ENCODE measurements at regions not wholly inside any gene's neighbourhood (a gene's known extent, or its start where the extent isn't known, plus 50 kb on each side); places are given as distances from the start of the nearest gene placed in this dataset.

DNA sequence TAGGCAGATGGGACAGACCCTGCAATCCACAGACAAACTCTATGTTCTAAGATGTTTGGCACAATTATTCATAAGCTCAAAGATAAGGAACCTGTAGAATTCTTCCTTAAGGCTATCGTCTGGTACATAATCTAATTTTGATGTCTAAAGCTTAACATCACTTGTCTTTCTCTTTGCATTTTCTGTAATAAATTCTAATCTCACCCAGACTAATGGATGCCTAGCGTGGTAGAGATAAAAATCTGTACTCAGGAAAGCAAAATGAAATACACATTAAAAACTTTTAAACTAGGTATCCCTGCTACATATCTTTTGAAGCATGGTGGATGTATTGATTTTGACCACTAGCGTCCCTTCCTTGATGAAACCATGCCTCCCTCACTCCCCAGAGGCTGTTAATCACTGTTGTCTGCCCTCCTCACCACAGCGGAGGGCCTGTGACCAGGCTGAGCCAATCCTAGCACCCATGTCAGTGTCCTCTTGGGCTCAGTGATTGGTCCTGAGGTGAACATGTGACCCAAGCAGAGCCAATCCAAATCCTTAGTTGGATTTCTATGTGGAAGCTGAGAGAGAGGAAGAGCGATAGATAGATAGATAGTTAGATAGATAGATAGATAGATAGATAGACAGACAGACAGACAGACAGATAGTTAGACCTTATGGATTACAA, 82.2 kb upstream of the GRK3 start:
- peaks cover 7% of the 10 kb centered on the region; the same call in 2 of the 3 replicates for H3K9me3 Mint-ChIP-seq
- peaks cover 64% of the 10 kb centered on the region for H3K36me3 Mint-ChIP-seq (ENCODE audit: low read depth)
- H3K4me1 Mint-ChIP-seq, result no peaks in the 10 kb centered on the region
- no peaks in the 10 kb centered on the region; the same call in 1 of the 2 replicates for H4K20me1 ChIP-seq (replicated peaks; ENCODE audit: insufficient read depth)
- DNase-seq (ENCODE audit: low spot score), result peak; percentile 31
- H3K27ac Mint-ChIP-seq, result no peak overlapping the region
- H3K4me3 Mint-ChIP-seq, result no peak overlapping the region
- no peaks in the 10 kb centered on the region for H3F3A ChIP-seq (replicated peaks; ENCODE audit: low read depth)
- H3K4me3 ChIP-seq, result no peak overlapping the region
- H3K27me3 Mint-ChIP-seq (ENCODE audit: insufficient read depth, low read depth, poor library complexity), result peaks cover 6% of the 10 kb centered on the region
- H2AFZ ChIP-seq, result no peak overlapping the region
- peaks cover 4% of the 10 kb centered on the region; the same call in 1 of the 2 replicates for H3K36me3 ChIP-seq (ENCODE audit: insufficient read depth)
- no peaks in the 10 kb centered on the region for H3K27me3 ChIP-seq (ENCODE audit: insufficient read depth)
- H3K4me1 ChIP-seq (ENCODE audit: insufficient read depth), result no peaks in the 10 kb centered on the region
- H3K79me2 ChIP-seq (replicated peaks; ENCODE audit: insufficient read depth), result no peaks in the 10 kb centered on the region
- H3K27ac ChIP-seq (ENCODE audit: low read depth), result no peak overlapping the region
- H3K4me2 ChIP-seq, result no peak overlapping the region
- peak; percentile 64 for ATAC-seq
- peaks cover 13% of the 10 kb centered on the region for H3K9me2 ChIP-seq (ENCODE audit: insufficient read depth)
- no peak for TF ChIP-seq CREB1 (CRISPR knock-in tag; IDR thresholded peaks at IDR 0.05; ENCODE audit: low read depth)
- TF ChIP-seq, protein P1, sequence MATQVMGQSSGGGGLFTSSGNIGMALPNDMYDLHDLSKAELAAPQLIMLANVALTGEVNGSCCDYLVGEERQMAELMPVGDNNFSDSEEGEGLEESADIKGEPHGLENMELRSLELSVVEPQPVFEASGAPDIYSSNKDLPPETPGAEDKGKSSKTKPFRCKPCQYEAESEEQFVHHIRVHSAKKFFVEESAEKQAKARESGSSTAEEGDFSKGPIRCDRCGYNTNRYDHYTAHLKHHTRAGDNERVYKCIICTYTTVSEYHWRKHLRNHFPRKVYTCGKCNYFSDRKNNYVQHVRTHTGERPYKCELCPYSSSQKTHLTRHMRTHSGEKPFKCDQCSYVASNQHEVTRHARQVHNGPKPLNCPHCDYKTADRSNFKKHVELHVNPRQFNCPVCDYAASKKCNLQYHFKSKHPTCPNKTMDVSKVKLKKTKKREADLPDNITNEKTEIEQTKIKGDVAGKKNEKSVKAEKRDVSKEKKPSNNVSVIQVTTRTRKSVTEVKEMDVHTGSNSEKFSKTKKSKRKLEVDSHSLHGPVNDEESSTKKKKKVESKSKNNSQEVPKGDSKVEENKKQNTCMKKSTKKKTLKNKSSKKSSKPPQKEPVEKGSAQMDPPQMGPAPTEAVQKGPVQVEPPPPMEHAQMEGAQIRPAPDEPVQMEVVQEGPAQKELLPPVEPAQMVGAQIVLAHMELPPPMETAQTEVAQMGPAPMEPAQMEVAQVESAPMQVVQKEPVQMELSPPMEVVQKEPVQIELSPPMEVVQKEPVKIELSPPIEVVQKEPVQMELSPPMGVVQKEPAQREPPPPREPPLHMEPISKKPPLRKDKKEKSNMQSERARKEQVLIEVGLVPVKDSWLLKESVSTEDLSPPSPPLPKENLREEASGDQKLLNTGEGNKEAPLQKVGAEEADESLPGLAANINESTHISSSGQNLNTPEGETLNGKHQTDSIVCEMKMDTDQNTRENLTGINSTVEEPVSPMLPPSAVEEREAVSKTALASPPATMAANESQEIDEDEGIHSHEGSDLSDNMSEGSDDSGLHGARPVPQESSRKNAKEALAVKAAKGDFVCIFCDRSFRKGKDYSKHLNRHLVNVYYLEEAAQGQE (IDR thresholded peaks at IDR 0.05; ENCODE audit: unreplicated experiment), result no peak
- TF ChIP-seq EZH2 (IDR thresholded peaks at IDR 0.05; ENCODE audit: low read depth, unreplicated experiment), result no peak
- TF ChIP-seq, protein P2, sequence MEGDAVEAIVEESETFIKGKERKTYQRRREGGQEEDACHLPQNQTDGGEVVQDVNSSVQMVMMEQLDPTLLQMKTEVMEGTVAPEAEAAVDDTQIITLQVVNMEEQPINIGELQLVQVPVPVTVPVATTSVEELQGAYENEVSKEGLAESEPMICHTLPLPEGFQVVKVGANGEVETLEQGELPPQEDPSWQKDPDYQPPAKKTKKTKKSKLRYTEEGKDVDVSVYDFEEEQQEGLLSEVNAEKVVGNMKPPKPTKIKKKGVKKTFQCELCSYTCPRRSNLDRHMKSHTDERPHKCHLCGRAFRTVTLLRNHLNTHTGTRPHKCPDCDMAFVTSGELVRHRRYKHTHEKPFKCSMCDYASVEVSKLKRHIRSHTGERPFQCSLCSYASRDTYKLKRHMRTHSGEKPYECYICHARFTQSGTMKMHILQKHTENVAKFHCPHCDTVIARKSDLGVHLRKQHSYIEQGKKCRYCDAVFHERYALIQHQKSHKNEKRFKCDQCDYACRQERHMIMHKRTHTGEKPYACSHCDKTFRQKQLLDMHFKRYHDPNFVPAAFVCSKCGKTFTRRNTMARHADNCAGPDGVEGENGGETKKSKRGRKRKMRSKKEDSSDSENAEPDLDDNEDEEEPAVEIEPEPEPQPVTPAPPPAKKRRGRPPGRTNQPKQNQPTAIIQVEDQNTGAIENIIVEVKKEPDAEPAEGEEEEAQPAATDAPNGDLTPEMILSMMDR (conservative IDR thresholded peaks at IDR 0.05; ENCODE audit: low read depth in 2 of 2), result no peak
- no peak for TF ChIP-seq ZNF331 (CRISPR knock-in tag; IDR thresholded peaks at IDR 0.05; ENCODE audit: low read depth)
- TF ChIP-seq STAT1 (IDR thresholded peaks at IDR 0.05; ENCODE audit: unreplicated experiment), result no peak
- no peak for TF ChIP-seq POLR2AphosphoS5 (IDR thresholded peaks at IDR 0.05; ENCODE audit: low read depth)
- TF ChIP-seq ZNF114 (CRISPR knock-in tag; IDR thresholded peaks at IDR 0.05), result no peak
- TF ChIP-seq, protein P3, sequence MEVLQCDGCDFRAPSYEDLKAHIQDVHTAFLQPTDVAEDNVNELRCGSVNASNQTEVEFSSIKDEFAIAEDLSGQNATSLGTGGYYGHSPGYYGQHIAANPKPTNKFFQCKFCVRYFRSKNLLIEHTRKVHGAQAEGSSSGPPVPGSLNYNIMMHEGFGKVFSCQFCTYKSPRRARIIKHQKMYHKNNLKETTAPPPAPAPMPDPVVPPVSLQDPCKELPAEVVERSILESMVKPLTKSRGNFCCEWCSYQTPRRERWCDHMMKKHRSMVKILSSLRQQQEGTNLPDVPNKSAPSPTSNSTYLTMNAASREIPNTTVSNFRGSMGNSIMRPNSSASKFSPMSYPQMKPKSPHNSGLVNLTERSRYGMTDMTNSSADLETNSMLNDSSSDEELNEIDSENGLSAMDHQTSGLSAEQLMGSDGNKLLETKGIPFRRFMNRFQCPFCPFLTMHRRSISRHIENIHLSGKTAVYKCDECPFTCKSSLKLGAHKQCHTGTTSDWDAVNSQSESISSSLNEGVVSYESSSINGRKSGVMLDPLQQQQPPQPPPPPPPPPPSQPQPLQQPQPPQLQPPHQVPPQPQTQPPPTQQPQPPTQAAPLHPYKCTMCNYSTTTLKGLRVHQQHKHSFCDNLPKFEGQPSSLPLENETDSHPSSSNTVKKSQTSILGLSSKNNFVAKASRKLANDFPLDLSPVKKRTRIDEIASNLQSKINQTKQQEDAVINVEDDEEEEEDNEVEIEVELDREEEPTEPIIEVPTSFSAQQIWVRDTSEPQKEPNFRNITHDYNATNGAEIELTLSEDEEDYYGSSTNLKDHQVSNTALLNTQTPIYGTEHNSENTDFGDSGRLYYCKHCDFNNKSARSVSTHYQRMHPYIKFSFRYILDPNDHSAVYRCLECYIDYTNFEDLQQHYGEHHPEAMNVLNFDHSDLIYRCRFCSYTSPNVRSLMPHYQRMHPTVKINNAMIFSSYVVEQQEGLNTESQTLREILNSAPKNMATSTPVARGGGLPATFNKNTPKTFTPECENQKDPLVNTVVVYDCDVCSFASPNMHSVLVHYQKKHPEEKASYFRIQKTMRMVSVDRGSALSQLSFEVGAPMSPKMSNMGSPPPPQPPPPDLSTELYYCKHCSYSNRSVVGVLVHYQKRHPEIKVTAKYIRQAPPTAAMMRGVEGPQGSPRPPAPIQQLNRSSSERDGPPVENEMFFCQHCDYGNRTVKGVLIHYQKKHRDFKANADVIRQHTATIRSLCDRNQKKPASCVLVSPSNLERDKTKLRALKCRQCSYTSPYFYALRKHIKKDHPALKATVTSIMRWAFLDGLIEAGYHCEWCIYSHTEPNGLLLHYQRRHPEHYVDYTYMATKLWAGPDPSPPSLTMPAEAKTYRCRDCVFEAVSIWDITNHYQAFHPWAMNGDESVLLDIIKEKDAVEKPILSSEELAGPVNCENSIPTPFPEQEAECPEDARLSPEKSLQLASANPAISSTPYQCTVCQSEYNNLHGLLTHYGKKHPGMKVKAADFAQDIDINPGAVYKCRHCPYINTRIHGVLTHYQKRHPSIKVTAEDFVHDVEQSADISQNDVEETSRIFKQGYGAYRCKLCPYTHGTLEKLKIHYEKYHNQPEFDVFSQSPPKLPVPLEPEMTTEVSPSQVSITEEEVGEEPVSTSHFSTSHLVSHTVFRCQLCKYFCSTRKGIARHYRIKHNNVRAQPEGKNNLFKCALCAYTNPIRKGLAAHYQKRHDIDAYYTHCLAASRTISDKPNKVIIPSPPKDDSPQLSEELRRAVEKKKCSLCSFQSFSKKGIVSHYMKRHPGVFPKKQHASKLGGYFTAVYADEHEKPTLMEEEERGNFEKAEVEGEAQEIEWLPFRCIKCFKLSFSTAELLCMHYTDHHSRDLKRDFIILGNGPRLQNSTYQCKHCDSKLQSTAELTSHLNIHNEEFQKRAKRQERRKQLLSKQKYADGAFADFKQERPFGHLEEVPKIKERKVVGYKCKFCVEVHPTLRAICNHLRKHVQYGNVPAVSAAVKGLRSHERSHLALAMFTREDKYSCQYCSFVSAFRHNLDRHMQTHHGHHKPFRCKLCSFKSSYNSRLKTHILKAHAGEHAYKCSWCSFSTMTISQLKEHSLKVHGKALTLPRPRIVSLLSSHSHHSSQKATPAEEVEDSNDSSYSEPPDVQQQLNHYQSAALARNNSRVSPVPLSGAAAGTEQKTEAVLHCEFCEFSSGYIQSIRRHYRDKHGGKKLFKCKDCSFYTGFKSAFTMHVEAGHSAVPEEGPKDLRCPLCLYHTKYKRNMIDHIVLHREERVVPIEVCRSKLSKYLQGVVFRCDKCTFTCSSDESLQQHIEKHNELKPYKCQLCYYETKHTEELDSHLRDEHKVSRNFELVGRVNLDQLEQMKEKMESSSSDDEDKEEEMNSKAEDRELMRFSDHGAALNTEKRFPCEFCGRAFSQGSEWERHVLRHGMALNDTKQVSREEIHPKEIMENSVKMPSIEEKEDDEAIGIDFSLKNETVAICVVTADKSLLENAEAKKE (CRISPR knock-in tag; IDR thresholded peaks at IDR 0.05), result no peak

Measured in GM23338 (cell line).